Small intestine (tissue), 7 donors: ENCODE measurements at regions not wholly inside any gene's neighbourhood (a gene's known extent, or its start where the extent isn't known, plus 50 kb on each side); places are given as distances from the start of the nearest gene placed in this dataset.

Experiments used
- DNase-seq, 2 donors: peaks; one replicate each; pipeline versions ENCODE4 v3.0.0 to v3.0.0-alpha.2; 2013
- FAIRE-seq: peaks from 2 replicates; lab custom pipeline; 2012; peaks lifted over from hg19 to GRCh38; lab: Jason Lieb, UNC
- H3K27ac ChIP-seq, 3 donors: one replicate each; pipeline ENCODE4 v1.5.1; 2013; ENCODE audit warnings: low read length in 2 of 3, mild to moderate bottlenecking in 2 of 3, control low read depth in 1 of 3, inconsistent platforms in 1 of 3, low read depth in 1 of 3, moderate library complexity in 1 of 3
- H3K27me3 ChIP-seq, 3 donors: one replicate each; pipeline ENCODE4 v1.6.1; 2013; ENCODE audit warnings: low read length in 3 of 3, inconsistent platforms in 1 of 3; ENCODE audit not compliant: control insufficient read depth in 3 of 3, insufficient read depth in 3 of 3
- H3K36me3 ChIP-seq, 3 donors: one replicate each; pipeline ENCODE4 v1.6.1; 2013; ENCODE audit warnings: low read length in 3 of 3, inconsistent platforms in 1 of 3, low read depth in 1 of 3, mild to moderate bottlenecking in 1 of 3, moderate library complexity in 1 of 3; ENCODE audit not compliant: control insufficient read depth in 3 of 3, insufficient read depth in 2 of 3
- H3K4me1 ChIP-seq, 3 donors: one replicate each; pipeline ENCODE4 v1.6.1; 2013; ENCODE audit warnings: low read length in 2 of 3, inconsistent platforms in 1 of 3, low read depth in 1 of 3, mild to moderate bottlenecking in 1 of 3, moderate library complexity in 1 of 3; ENCODE audit not compliant: control insufficient read depth in 3 of 3, insufficient read depth in 2 of 3
- H3K4me3 ChIP-seq, 3 donors: one replicate each; pipeline ENCODE4 v1.5.1; 2013; ENCODE audit warnings: low read length in 3 of 3, control low read depth in 1 of 3, inconsistent platforms in 1 of 3, low read depth in 1 of 3, mild to moderate bottlenecking in 1 of 3, moderate library complexity in 1 of 3
- H3K9me3 ChIP-seq, 2 donors: one replicate each; pipeline ENCODE4 v1.6.1; 2013; ENCODE audit warnings: low read depth in 1 of 2, low read length in 1 of 2; ENCODE audit not compliant: control insufficient read depth in 2 of 2, insufficient read depth in 1 of 2
- WGBS, 3 donors: extraction: QIAGEN DNeasy Blood & Tissue Kit; methylation state at CpG; one replicate each; pipeline ENCODE4 v1.1.7; 2013; 5-methylcytosine and 5-hydroxymethylcytosine counted together
- donor health status: healthy with polysubstance abuse.
- donor health status: control.
- donor health status: control.
- donor health status: Bipolar disorder and iron deficiency.
- donor health status: healthy.

GRCh38 chr5:106921567-106921966 lies 749.2 kb downstream of the EFNA5 start:
- no peak for DNase-seq
- Histone ChIP-seq H3K27me3 (no peaks in the 10 kb centered on the region), H3K27ac (no peak overlapping the region), H3K4me1 (no peaks in the 10 kb centered on the region), H3K36me3 (no peaks in the 10 kb centered on the region), H3K4me3 (no peak overlapping the region), H3K9me3 (peaks cover 0 to 2% of the 10 kb centered on the region in 2 donors)
- no peak for FAIRE-seq
- WGBS, 3 donors: 80 to 84% (median 80%) methylated on average over 5 of the region's 5 CpGs

GRCh38 chr5:106910486-106910885 lies 760.3 kb downstream of the EFNA5 start:
- FAIRE-seq: no peak
- WGBS, 3 donors: 81 to 92% (median 88%) methylated on average over 3 of the region's 3 CpGs
- Histone ChIP-seq H3K9me3 (no peaks in the 10 kb centered on the region), H3K27ac (no peak overlapping the region), H3K4me3 (no peak overlapping the region), H3K36me3 (no peaks in the 10 kb centered on the region), H3K4me1 (no peaks in the 10 kb centered on the region), H3K27me3 (no peaks in the 10 kb centered on the region)
- DNase-seq: no peak

- FAIRE-seq (no peak), DNase-seq (no peak)
- H3K4me1 ChIP-seq: no peaks in the 10 kb centered on the region
- no peak overlapping the region for H3K4me3 ChIP-seq
- H3K27ac ChIP-seq: no peak overlapping the region
- no peaks in the 10 kb centered on the region for H3K9me3 ChIP-seq
- H3K36me3 ChIP-seq: no peaks in the 10 kb centered on the region
- 74 to 84% (median 82%) methylated on average over 1 of the region's 1 CpG for WGBS, 3 donors
- no peaks in the 10 kb centered on the region for H3K27me3 ChIP-seq
Measured at GRCh38 chr5:106909716-106910115, 761.0 kb downstream of the EFNA5 start.

GRCh38 chr5:106907979-106908378 lies 762.8 kb downstream of the EFNA5 start:
- H3K4me1 ChIP-seq: no peaks in the 10 kb centered on the region
- no peak for FAIRE-seq

GRCh38 chr5:106906199-106906598 lies 764.5 kb downstream of the EFNA5 start:
- H3K4me1 ChIP-seq: no peaks in the 10 kb centered on the region
- FAIRE-seq (no peak), DNase-seq (no peak)
- no peaks in the 10 kb centered on the region for H3K9me3 ChIP-seq
- 81% methylated on average over 2 of the region's 2 CpGs for WGBS, 3 donors
- H3K36me3 ChIP-seq: no peaks in the 10 kb centered on the region
- no peak overlapping the region for H3K27ac ChIP-seq
- no peak overlapping the region for H3K4me3 ChIP-seq
- no peaks in the 10 kb centered on the region for H3K27me3 ChIP-seq

More at GRCh38 chr5:106907979-106908378, 762.8 kb downstream of the EFNA5 start:
- no peaks in the 10 kb centered on the region for H3K27me3 ChIP-seq
- H3K4me3 ChIP-seq: no peak overlapping the region
- H3K27ac ChIP-seq: no peak overlapping the region
- no peak for DNase-seq
- H3K36me3 ChIP-seq: no peaks in the 10 kb centered on the region
- H3K9me3 ChIP-seq: no peaks in the 10 kb centered on the region

- Histone ChIP-seq H3K27ac (no peak overlapping the region), H3K4me3 (no peak overlapping the region), H3K27me3 (no peaks in the 10 kb centered on the region), H3K9me3 (no peaks in the 10 kb centered on the region), H3K36me3 (no peaks in the 10 kb centered on the region), H3K4me1 (no peaks in the 10 kb centered on the region)
- DNase-seq: no peak
- 41 to 75% (median 51%) methylated on average over 2 of the region's 2 CpGs for WGBS, 3 donors
- no peak for FAIRE-seq
Measured at GRCh38 chr5:106894964-106895363, 775.8 kb downstream of the EFNA5 start.

- H3K36me3 ChIP-seq: no peaks in the 10 kb centered on the region
- no peak overlapping the region for H3K4me3 ChIP-seq
- FAIRE-seq (peak; percentile 93), DNase-seq (no peak)
- no peaks in the 10 kb centered on the region for H3K27me3 ChIP-seq
- no peaks in the 10 kb centered on the region for H3K9me3 ChIP-seq
- H3K27ac ChIP-seq: no peak overlapping the region
- no peaks in the 10 kb centered on the region for H3K4me1 ChIP-seq
Measured at GRCh38 chr5:106882035-106882434, 788.7 kb downstream of the EFNA5 start.

- FAIRE-seq: no peak
- H3K36me3 ChIP-seq: no peaks in the 10 kb centered on the region
- H3K4me3 ChIP-seq: no peak overlapping the region
- no peak overlapping the region for H3K27ac ChIP-seq
- H3K27me3 ChIP-seq: no peaks in the 10 kb centered on the region
- H3K4me1 ChIP-seq: no peaks in the 10 kb centered on the region
- whole genome bisulfite sequencing, 3 donors: 27 to 57% (median 40%) methylated on average over 2 of the region's 2 CpGs
- peak; percentile 5 to 39 for DNase-seq
- H3K9me3 ChIP-seq: peaks cover 0 to 11% of the 10 kb centered on the region in 2 donors
Measured at GRCh38 chr5:106880656-106881055, 790.1 kb downstream of the EFNA5 start.

GRCh38 chr5:106877881-106878280 lies 792.9 kb downstream of the EFNA5 start:
- H3K4me1 ChIP-seq: no peaks in the 10 kb centered on the region
- H3K27ac ChIP-seq: no peak overlapping the region
- H3K9me3 ChIP-seq: peaks cover 0 to 15% of the 10 kb centered on the region in 2 donors
- no peak overlapping the region for H3K4me3 ChIP-seq
- FAIRE-seq: no peak
- DNase-seq: no peak
- no peaks in the 10 kb centered on the region for H3K27me3 ChIP-seq
- H3K36me3 ChIP-seq: no peaks in the 10 kb centered on the region
- 78 to 83% (median 79%) methylated on average over 3 of the region's 3 CpGs for WGBS, 3 donors
